Retinal pigment epithelial cell (primary cell): ENCODE measurements at regions not wholly inside any gene's neighbourhood (a gene's known extent, or its start where the extent isn't known, plus 50 kb on each side); places are given as distances from the start of the nearest gene placed in this dataset.

Experiments used
- DNase-seq: peaks from one replicate; pipeline ENCODE4 v3.0.0-alpha.2; 2010; ENCODE audit warnings: low read depth
- H3K4me3 ChIP-seq: 2 replicates; pipeline ENCODE4 v1.5.1; 2011; ENCODE audit warnings: mild to moderate bottlenecking, low read length, control low read depth, moderate library complexity
- CTCF ChIP-seq: conservative IDR thresholded peaks from 2 replicates; pipeline ENCODE4 v1.5.1; 2011; ENCODE audit warnings: low read depth, low read length, control low read depth, inconsistent platforms

- TF ChIP-seq CTCF, result no peak
- no peak overlapping the region for H3K4me3 ChIP-seq
- DNase-seq, result no peak
These were observed 179.0 kb downstream of the SHQ1 start for GRCh38 chr3:72669224-72669623.

GRCh38 chr3:72666447-72666755, 181.8 kb downstream of the SHQ1 start:
- TF ChIP-seq CTCF, result no peak
- no peak overlapping the region for H3K4me3 ChIP-seq
- DNase-seq, result no peak

GRCh38 chr3:72665701-72666446, 182.4 kb downstream of the SHQ1 start:
- DNase-seq, result no peak
- H3K4me3 ChIP-seq, result no peak overlapping the region

DNA sequence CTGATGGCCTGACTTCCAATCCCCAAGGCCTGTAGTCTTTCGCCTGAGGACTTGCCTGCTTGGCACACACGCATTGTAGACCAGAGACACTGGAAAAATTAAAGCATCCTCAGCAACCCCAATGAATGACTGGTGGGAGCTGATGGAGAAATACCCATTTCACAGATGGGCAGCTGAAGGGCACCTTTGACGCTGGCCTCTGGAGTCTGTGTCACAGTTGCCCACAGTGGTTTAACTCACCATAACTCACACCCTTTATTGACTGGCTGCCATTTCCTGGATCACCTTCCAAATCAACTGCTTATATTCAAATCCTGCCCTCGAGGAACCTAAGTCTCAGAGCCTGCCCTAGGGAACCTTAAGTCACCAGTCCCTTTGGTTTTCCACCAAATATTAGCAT, 183.1 kb downstream of the SHQ1 start:
- TF ChIP-seq CTCF, result no peak

More at GRCh38 chr3:72665701-72666446, 182.4 kb downstream of the SHQ1 start:
- TF ChIP-seq CTCF, result peak; percentile 56

DNA sequence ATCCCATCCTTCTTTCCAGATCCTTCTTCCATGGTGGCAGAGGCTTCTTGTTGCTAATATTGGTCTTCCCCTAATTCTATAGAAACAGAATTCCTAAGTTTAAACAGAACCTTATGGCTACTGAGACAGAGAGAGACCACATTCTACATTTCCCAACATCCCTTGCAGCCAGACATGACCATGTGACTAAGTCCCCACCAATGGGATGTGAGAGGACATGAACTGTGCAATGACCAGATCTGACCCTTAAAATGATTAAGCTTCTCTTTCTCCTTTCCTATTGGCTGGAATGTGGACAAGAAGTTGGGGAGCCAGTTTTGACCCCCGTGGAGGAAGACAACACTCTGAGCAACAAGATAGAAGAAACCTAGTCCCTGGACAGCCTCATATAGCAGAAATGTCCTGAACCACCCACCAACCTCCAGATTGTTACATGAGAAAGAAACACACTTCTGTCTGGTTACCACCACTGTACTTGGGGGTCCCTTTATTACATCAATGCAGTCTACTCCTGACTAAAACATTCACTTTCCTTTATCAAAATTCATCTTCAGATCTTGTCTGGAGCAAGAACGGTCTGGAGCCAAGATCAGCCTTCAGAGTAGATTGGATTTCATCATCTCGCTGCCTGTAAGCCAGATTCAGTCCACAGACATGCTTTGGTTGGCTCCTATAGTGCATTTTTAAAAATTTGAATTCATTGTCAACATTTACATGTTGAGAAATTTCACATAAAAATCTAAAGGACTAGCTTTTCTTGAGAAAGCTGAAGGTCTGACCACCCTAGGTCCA, 183.9 kb downstream of the SHQ1 start:
- DNase-seq, result no peak
- no peak for TF ChIP-seq CTCF

More for the DNA sequence above, 183.1 kb downstream of the SHQ1 start:
- DNase-seq, result no peak
- no peak overlapping the region for H3K4me3 ChIP-seq

DNA sequence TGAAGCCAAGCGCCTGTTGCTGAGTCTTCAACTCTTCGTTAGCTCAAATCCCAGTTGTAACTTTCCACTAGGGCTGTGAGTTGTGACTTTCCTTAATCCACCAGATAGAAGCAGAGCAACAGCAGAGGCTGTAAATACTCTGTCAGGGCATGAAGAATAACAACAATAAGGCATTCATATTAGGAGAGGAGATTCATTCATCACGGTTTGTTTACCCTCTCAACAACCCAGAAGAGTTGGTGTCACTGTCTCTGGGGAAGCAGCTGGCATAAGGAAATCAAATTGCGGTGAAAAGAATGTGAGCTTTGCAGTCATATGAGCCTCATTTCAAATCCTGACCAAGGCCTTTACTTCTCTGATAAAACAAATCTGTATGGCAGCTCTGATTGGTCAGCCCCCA, 184.8 kb downstream of the SHQ1 start:
- peak; percentile 5 for DNase-seq

More for the DNA sequence above, 183.9 kb downstream of the SHQ1 start:
- H3K4me3 ChIP-seq, result no peak overlapping the region

More for the DNA sequence above, 184.8 kb downstream of the SHQ1 start:
- TF ChIP-seq CTCF, result no peak
- no peak overlapping the region for H3K4me3 ChIP-seq
